ENCODE measurements at regions not wholly inside any gene's neighbourhood (a gene's known extent, or its start where the extent isn't known, plus 50 kb on each side); places are given as distances from the start of the nearest gene placed in this dataset.

- DNase-seq: no peak
Measured at GRCh38 chr2:18820966-18821365, 231.6 kb upstream of the NT5C1B start.

DNA sequence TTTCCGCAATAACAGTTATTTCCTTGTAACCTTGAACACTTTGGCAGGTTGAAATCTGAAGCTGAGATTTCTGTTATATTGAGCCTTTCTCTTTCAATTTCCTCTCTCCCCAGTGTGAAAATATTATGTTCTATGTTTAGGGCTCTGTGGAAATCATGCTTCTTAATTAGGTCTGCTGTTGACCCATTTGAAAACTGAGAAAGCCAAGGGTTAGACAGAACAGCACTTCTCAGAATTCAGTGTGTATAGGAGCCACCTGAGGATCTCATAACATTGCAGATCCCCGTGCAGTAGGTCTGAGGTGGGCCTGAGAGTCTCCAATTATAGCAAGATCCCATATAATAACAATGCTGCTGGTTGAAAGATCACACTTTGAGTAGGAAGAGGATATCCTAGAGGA is 230.2 kb upstream of the NT5C1B start:
- DNase-seq: no peak

- no peak for DNase-seq
Measured at GRCh38 chr2:18814387-18814786, 225.0 kb upstream of the NT5C1B start.

- DNase-seq: no peak
Measured at GRCh38 chr2:18804536-18804935, 215.2 kb upstream of the NT5C1B start.

DNA sequence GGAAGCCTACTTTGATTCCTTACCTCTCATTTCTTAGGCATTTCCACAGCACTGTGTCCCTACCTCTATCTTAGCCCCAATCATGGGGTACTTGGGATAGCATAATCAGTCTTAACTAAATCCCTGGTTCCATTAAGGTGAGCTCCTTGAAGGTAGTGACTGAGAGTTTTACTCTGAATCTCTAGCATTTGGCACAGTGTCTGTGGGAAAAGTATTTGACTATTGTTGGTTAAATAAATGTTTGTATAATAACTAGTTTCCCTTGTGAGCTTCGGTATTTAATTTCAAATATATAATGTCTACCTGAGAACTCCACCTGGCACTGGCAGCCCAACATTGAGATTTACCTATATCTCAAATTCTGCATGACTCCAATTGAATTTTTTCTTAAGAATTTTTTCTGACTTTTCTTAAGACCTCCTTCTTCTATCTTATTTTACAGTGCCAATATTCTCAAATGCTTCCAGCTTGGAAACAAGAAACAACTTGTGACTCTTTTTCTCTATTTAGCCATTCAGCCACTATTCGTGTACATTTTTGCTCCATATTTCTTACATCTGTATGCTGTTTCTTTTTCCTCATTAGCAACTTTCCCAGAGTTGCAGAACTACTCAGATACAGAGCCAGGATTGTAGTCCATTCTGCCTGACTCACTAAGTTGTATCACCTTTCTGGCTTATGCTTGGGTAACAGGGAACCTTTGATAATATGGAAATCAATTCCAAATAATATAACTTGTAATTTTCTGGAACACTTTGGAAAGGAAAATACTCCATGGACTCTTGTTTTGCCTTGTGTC is 214.0 kb upstream of the NT5C1B start:
- no peak for DNase-seq

DNA sequence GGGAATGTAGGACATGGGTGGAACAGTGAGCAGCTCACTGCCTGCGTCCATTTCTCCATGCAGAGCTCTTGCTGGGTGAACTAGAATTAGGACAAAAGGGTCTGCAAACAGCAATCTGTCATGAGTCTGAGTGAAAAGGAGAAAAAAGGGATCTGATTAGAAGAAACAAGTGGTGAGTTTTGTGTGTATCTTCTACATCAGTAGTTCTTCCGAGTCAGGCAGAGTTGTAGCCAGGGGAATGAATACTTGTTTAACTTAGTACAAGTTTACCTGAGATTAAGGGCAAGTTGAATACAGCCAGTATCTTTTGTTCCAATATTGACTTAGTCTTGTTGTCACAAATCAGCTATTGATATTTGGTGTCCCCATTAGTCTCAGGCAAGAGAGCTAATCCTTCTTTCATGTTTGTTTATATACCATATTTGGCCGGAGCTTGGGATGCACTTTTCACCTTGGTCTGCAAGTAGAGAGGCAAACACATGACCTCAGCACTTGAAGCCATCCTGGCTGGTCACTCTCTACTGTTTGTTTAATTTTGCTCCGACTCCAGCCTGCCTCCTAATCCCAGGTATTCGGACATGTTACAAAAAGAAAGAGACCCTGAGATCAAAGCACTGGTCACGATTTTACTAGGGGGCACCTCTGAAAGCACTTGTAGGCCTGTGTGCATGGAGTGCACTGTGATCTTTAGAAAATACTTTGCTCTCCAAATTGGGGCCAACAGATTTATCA is 211.0 kb upstream of the NT5C1B start:
- DNase-seq: no peak

DNA sequence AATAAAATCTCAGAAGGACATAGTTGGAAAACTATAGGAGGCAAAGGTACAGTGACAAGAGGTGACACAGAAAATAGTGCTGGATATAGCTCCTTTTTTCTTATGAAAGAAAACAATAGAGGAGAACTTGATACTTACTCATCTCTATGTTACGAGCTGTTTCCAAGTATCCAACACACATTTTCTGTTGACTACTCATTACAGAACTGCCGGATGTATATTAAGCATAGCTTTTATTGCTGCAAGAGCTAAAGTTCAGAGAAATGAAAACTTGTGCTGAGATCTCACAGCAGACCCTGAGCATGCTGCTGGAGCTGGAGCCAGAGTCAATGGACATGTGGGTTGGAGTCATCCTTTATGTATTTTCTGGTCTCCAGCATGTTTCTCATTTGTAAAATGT is 210.0 kb upstream of the NT5C1B start:
- DNase-seq: no peak

- DNase-seq: no peak
Measured at GRCh38 chr2:18797133-18797845, 207.9 kb upstream of the NT5C1B start.

DNA sequence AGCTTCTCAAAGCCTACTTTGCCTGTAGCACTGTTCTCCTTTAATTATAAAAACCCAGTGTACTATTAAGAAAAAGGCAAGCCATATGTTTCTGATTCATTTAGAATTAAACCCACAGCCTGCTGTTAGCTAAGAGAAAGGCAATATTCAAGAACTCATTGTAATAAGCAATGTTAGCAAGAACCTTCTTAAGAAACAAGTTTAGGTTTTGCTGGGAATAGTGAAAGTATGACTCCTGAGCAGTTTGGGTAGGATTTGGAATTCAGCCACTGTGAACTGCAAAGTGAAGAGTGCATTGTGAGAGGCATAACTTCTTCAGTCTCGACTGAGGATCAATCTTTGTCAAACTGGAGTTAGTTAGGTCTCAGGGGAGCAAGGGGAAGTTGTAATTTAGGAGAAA is 206.5 kb upstream of the NT5C1B start:
- no peak for DNase-seq

DNA sequence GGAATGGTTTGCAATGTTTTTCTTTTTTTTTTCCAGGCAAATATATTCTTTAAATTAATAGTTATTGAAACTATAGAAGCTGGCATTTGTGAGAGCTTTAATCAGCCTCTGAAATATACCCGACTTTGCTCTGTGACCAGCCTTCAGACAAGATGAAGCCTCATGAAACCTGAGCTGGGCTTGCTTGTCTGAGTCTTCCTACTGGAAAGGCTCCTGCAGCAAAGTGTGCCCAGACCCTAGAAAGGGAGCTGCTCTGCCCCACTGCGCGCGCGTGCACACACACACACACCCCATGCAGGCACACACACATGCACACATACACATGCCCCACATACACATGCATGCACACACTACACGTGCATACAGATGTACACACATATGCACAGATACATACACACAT is 203.3 kb upstream of the NT5C1B start:
- no peak for DNase-seq

GRCh38 chr2:18792226-18792629 is 202.9 kb upstream of the NT5C1B start:
- DNase-seq: no peak

GRCh38 chr2:18791172-18791797 is 201.9 kb upstream of the NT5C1B start:
- no peak for DNase-seq

DNA sequence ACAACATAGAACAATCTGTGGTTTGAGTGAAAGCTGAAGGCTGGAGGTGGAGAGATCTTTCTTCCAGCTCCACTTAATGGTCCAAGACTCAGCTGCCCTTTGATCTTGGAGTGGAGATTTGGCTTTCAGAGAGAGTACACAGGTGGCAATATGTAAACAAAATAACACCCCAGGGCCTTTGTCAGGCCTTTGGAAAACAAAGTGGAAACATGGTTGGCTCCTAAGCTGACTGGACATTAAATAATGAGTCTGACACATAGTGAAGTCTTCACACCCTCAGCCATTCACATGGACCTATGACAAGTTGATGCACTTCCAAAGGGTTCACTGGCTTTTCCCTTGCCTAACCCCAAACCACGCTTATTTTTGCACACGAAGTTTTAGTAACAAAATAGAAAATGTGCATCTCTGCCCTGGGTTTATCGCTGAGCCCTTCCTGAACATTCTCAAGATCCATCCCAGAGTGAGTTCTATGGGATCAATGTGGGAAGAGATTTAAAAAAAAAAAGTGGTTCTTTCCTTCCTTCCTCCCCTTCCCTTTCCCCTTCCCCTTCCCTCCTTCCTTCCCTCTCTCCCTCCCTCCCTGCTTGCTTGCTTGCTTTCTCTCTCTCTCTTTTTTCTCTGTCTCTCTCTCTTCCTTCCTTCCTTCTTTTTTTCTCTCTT is 201.3 kb upstream of the NT5C1B start:
- no peak for DNase-seq

DNA sequence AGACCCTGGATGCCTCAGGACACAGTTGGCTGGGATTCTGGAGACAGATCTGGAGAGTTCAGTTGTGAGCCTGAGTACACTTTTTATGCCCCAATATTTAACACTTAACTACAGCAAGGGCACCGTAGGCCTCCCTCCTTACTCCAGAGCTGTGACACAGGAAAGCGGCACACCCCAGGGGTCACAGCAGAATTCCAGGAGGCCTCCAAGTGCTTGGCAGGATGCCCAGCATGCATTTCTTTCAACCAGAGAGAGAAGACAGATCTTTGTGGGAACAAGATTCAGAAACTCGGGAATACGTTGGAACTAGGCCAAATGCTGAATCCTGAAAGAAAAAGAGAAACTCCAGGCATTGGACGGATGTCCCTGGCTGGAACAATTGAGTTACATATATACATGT is 199.2 kb upstream of the NT5C1B start:
- no peak for DNase-seq

DNA sequence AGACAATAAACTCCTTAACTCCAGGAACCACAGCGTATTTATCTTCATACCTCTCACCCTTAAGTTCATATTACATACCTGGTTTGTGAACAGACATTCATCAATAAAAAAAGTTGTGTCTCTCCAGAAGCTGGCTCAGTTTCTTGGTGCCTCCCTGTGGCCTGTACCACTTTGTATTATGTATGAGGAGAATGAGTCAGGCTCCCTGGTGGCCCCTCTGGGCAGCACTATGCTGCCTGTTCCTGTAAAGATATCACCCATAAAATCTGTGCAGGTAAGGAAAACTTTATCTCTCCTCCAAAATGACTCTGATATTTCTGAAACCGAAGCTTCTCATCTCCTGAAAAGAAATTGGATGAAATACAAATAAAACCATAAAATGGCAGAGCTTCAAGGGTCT is 198.4 kb upstream of the NT5C1B start:
- DNase-seq: no peak

GRCh38 chr2:18784245-18784644 is 194.9 kb upstream of the NT5C1B start:
- no peak for DNase-seq

- DNase-seq: no peak
Measured at GRCh38 chr2:18781541-18782280, 192.3 kb upstream of the NT5C1B start.

DNA sequence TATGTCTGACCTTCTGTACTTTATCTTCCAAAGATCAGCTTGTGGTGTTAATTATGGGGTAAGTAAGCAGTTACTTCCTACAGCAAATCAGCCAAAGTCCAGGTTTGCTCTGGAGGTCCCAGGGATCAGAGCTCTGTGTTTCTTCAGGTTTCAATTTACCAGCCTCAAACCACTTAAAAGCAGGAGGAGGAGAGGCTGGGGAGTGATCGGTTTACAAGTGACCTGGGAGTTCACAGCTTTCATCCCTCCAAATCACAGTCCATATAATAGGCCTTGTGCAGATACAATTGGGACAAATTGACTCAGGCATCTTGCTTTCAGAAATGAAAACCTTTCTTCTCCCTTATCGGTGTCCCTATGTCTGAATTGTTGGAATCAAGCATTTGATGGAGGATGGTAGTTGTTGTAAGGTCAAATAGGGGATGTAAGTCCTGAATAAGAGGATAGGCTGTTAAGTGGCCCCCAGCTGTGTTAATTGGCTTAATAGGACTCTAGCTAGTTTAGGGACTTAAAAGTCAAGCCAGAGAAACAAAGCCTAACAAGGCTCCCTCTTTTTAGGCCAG is 188.0 kb upstream of the NT5C1B start:
- no peak for DNase-seq

DNA sequence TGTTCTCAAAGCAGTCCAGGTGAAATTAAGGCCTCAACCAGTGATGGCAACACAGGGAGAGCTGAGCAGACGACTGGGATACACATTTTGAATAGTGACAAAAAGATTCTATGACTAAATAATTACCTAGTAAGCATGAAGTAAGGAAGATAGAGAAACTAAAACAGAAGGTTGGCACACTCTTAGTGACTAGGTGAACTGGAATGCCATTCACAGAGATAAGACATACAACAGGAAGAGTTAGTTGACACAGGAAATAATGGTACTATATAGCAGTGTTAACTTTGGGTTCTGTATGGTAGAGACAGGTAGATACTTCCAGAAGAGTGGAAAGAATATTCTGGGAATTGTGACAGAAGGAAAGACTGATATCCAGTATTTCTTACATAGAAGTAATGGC is 181.8 kb upstream of the NT5C1B start:
- no peak for DNase-seq

- DNase-seq: no peak
Measured at GRCh38 chr2:18763338-18763737, 174.0 kb upstream of the NT5C1B start.

- DNase-seq: no peak
Measured at GRCh38 chr2:18762667-18763066, 173.3 kb upstream of the NT5C1B start.

- DNase-seq: no peak
Measured at GRCh38 chr2:18754286-18754685, 164.9 kb upstream of the NT5C1B start.

Data from T-helper 9 cell (primary cell).